ENCODE measurements at regions not wholly inside any gene's neighbourhood (a gene's known extent, or its start where the extent isn't known, plus 50 kb on each side); places are given as distances from the start of the nearest gene placed in this dataset.

GRCh38 chr2:240232961-240233884 is 92.8 kb upstream of the OTOS start:
- TF ChIP-seq, protein P1, sequence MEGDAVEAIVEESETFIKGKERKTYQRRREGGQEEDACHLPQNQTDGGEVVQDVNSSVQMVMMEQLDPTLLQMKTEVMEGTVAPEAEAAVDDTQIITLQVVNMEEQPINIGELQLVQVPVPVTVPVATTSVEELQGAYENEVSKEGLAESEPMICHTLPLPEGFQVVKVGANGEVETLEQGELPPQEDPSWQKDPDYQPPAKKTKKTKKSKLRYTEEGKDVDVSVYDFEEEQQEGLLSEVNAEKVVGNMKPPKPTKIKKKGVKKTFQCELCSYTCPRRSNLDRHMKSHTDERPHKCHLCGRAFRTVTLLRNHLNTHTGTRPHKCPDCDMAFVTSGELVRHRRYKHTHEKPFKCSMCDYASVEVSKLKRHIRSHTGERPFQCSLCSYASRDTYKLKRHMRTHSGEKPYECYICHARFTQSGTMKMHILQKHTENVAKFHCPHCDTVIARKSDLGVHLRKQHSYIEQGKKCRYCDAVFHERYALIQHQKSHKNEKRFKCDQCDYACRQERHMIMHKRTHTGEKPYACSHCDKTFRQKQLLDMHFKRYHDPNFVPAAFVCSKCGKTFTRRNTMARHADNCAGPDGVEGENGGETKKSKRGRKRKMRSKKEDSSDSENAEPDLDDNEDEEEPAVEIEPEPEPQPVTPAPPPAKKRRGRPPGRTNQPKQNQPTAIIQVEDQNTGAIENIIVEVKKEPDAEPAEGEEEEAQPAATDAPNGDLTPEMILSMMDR (IDR thresholded peaks at IDR 0.05; ENCODE audit: low read depth, low read length), result peak; percentile 75
- TF ChIP-seq, protein P2, sequence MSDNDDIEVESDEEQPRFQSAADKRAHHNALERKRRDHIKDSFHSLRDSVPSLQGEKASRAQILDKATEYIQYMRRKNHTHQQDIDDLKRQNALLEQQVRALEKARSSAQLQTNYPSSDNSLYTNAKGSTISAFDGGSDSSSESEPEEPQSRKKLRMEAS (IDR thresholded peaks at IDR 0.05; ENCODE audit: low read depth, low read length), result no peak
- TF ChIP-seq POLR2A (IDR thresholded peaks at IDR 0.05; ENCODE audit: extremely low read depth, insufficient read length) (no peak), MYC (IDR thresholded peaks at IDR 0.05; ENCODE audit: low read depth, low read length) (no peak)

Data from NB4 (cell line).